GM23248 (cell line): ENCODE measurements at regions not wholly inside any gene's neighbourhood (a gene's known extent, or its start where the extent isn't known, plus 50 kb on each side); places are given as distances from the start of the nearest gene placed in this dataset.
A peak's percentile ranks its signal among the peaks of the same experiment; 100 is the strongest.

Experiments
- DNase-seq: peaks from one replicate; pipeline ENCODE4 v3.0.0-alpha.2; 2015
- H2AFZ ChIP-seq: fragments of 200-600 bp; sonication (generic); 2 replicates; pipeline ENCODE4 v1.6.1; 2016; ENCODE audit warnings: antibody characterized with exemption
- H3F3A ChIP-seq: fragments of 200-600 bp; sonication (generic); 2 replicates; pipeline ENCODE4 v1.6.1; 2016; ENCODE audit warnings: mild to moderate bottlenecking, antibody characterized with exemption, mixed run types; ENCODE audit not compliant: insufficient read depth
- H3K27ac ChIP-seq: fragments of 200-600 bp; sonication (generic); 2 replicates; pipeline ENCODE4 v1.5.1; 2016; ENCODE audit warnings: mild to moderate bottlenecking
- H3K27me3 ChIP-seq: fragments of 200-600 bp; sonication (generic); replicated peaks from 2 replicates; pipeline ENCODE4 v1.6.1; 2016; ENCODE audit warnings: mild to moderate bottlenecking; ENCODE audit not compliant: insufficient read depth
- H3K36me3 ChIP-seq: fragments of 200-600 bp; sonication (generic); 2 replicates; pipeline ENCODE4 v1.6.1; 2016; ENCODE audit warnings: low read depth, mild to moderate bottlenecking
- H3K4me1 ChIP-seq: fragments of 200-600 bp; sonication (generic); 2 replicates; pipeline ENCODE4 v1.6.1; 2016; ENCODE audit warnings: mild to moderate bottlenecking; ENCODE audit not compliant: insufficient read depth
- H3K4me2 ChIP-seq: fragments of 200-600 bp; sonication (generic); one replicate; pipeline ENCODE4 v1.6.1; 2016; ENCODE audit warnings: mild to moderate bottlenecking; ENCODE audit not compliant: unreplicated experiment
- H3K4me3 ChIP-seq: fragments of 200-600 bp; sonication (generic); 2 replicates; pipeline ENCODE4 v1.5.1; 2016; ENCODE audit warnings: mild to moderate bottlenecking
- H3K79me2 ChIP-seq: fragments of 200-600 bp; sonication (generic); 2 replicates; pipeline ENCODE4 v1.6.1; 2016; ENCODE audit warnings: mild to moderate bottlenecking; ENCODE audit not compliant: insufficient read depth
- H3K9ac ChIP-seq: fragments of 200-600 bp; sonication (generic); 2 replicates; pipeline ENCODE4 v1.6.1; 2016; ENCODE audit warnings: mild to moderate bottlenecking
- H3K9me2 ChIP-seq: fragments of 200-600 bp; sonication (generic); 2 replicates; pipeline ENCODE4 v1.6.1; 2016; ENCODE audit warnings: mixed run types, mild to moderate bottlenecking, moderate library complexity; ENCODE audit not compliant: insufficient read depth
- H3K9me3 ChIP-seq: fragments of 200-600 bp; sonication (generic); one replicate; pipeline ENCODE4 v1.6.1; 2017; ENCODE audit warnings: low read depth
- H4K20me1 ChIP-seq: fragments of 200-600 bp; sonication (generic); 2 replicates; pipeline ENCODE4 v1.6.0; 2016; ENCODE audit not compliant: insufficient read depth
- EZH2 ChIP-seq: fragments of 200-600 bp; sonication (generic); IDR thresholded peaks from 2 replicates; pipeline ENCODE4 v1.6.1; 2018; ENCODE audit warnings: antibody characterized with exemption, mild to moderate bottlenecking; ENCODE audit not compliant: insufficient read depth, poor library complexity, severe bottlenecking
- EZH2phosphoT487 ChIP-seq: fragments of 200-600 bp; sonication (generic); IDR thresholded peaks from 2 replicates; pipeline ENCODE4 v1.6.1; 2018; ENCODE audit warnings: antibody characterized with exemption, moderate library complexity, mild to moderate bottlenecking, low read depth; ENCODE audit not compliant: insufficient read depth
- WGBS, 2 experiments: methylation state at CpG; one replicate each; pipeline ENCODE4 v1.1.6; 2015 to 2017; ENCODE audit warnings: low lambda C conversion rate in 2 of 2, low coverage in 1 of 2; ENCODE audit errors: missing lambda C conversion rate in 2 of 2; 5-methylcytosine and 5-hydroxymethylcytosine counted together
- in situ Hi-C: fragments of 300-500 bp; cut with MboI; formaldehyde crosslinking; loops from 2 replicates; pipeline ENCODE4 v1.15.0; 2020

- no peaks in the 10 kb centered on the region for H4K20me1 ChIP-seq
- H3K36me3 ChIP-seq: no peaks in the 10 kb centered on the region
- no peaks in the 10 kb centered on the region for H3K79me2 ChIP-seq
- in situ Hi-C loops: no loop called here
- H3K9ac ChIP-seq: peak overlapping the region; percentile 48
- H3K4me3 ChIP-seq: no peak overlapping the region
- no peaks in the 10 kb centered on the region for H3K27me3 ChIP-seq
- no peak for DNase-seq
- peaks cover 14% of the 10 kb centered on the region for H3F3A ChIP-seq
- peaks cover 22% of the 10 kb centered on the region for H3K4me1 ChIP-seq
- H3K9me2 ChIP-seq: no peaks in the 10 kb centered on the region
- peak overlapping the region; percentile 82 for H3K27ac ChIP-seq
- no peak for TF ChIP-seq EZH2phosphoT487
- no peak for TF ChIP-seq EZH2
- H2AFZ ChIP-seq: peak overlapping the region; percentile 43; the same call in 1 of the 2 replicates
- peak overlapping the region; percentile 38 for H3K4me2 ChIP-seq
- 53 to 72% methylated on average over 3 of the region's 3 CpGs for WGBS, 2 experiments
- H3K9me3 ChIP-seq: no peaks in the 10 kb centered on the region
Observed at GRCh38 chr2:217684431-217685254, 318.2 kb downstream of the TNS1 start.

GRCh38 chr2:217683106-217683870 is 319.5 kb downstream of the TNS1 start:
- no peak overlapping the region for H3K9ac ChIP-seq
- H3K4me1 ChIP-seq: peaks cover 22% of the 10 kb centered on the region
- H3K4me2 ChIP-seq: no peak overlapping the region
- H2AFZ ChIP-seq: no peak overlapping the region
- H4K20me1 ChIP-seq: no peaks in the 10 kb centered on the region
- H3K79me2 ChIP-seq: no peaks in the 10 kb centered on the region
- 86 to 100% methylated on average over 1 of the region's 1 CpG for WGBS, 2 experiments
- in situ Hi-C loops: no loop called here
- H3K9me2 ChIP-seq: no peaks in the 10 kb centered on the region
- no peaks in the 10 kb centered on the region for H3K36me3 ChIP-seq
- H3K4me3 ChIP-seq: no peak overlapping the region
- H3K27me3 ChIP-seq: no peaks in the 10 kb centered on the region
- no peak for TF ChIP-seq EZH2
- TF ChIP-seq EZH2phosphoT487: no peak
- no peaks in the 10 kb centered on the region for H3K9me3 ChIP-seq
- DNase-seq: no peak
- H3K27ac ChIP-seq: no peak overlapping the region
- peaks cover 14% of the 10 kb centered on the region for H3F3A ChIP-seq

DNA sequence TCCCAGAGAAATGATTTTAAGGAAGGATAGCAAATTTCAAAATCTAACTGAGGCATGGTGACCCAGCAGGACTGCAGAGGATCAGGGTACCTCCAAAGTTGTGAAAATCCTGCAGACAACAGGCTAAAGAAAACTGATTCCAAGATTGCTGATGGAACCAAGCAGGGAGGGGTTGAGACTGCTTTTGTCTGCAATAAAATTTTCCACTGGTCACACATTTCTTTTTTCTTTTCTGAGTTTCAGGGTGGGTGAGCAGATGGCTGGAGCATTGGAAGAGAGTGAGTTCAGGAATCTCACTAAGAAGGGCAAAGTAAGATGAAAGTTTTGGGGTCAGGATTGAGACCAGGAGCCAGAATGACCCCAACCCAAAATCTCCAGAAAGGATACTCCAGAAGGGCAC is 321.0 kb downstream of the TNS1 start:
- Histone ChIP-seq H3F3A (peaks cover 14% of the 10 kb centered on the region), H3K27ac (no peak overlapping the region), H3K9me2 (no peaks in the 10 kb centered on the region), H3K4me1 (peaks cover 22% of the 10 kb centered on the region), H3K27me3 (no peaks in the 10 kb centered on the region), H3K9ac (no peak overlapping the region), H3K4me2 (no peak overlapping the region), H4K20me1 (no peaks in the 10 kb centered on the region), H3K36me3 (no peaks in the 10 kb centered on the region), H3K79me2 (no peaks in the 10 kb centered on the region), H3K4me3 (no peak overlapping the region), H3K9me3 (no peaks in the 10 kb centered on the region), H2AFZ (no peak overlapping the region)
- in situ Hi-C loops: no loop called here
- no peak for DNase-seq
- TF ChIP-seq EZH2phosphoT487: no peak

- in situ Hi-C loops: no loop called here
- Histone ChIP-seq H3K4me2 (no peak overlapping the region), H3K27ac (no peak overlapping the region), H4K20me1 (no peaks in the 10 kb centered on the region), H3K9me2 (no peaks in the 10 kb centered on the region), H3K4me3 (no peak overlapping the region), H3K4me1 (peaks cover 9% of the 10 kb centered on the region), H2AFZ (no peak overlapping the region), H3K27me3 (no peaks in the 10 kb centered on the region), H3F3A (peaks cover 9% of the 10 kb centered on the region), H3K79me2 (no peaks in the 10 kb centered on the region), H3K9ac (no peak overlapping the region), H3K9me3 (no peaks in the 10 kb centered on the region), H3K36me3 (no peaks in the 10 kb centered on the region)
- 68 to 73% methylated on average over 2 of the region's 2 CpGs for WGBS, 2 experiments
- TF ChIP-seq EZH2phosphoT487 (no peak), EZH2 (no peak)
- DNase-seq: no peak
Observed at GRCh38 chr2:217680381-217680780, 322.4 kb downstream of the TNS1 start.
